Left lobe of liver (tissue), 2 donors: ENCODE measurements at regions not wholly inside any gene's neighbourhood (a gene's known extent, or its start where the extent isn't known, plus 50 kb on each side); places are given as distances from the start of the nearest gene placed in this dataset.
"Not testable (repeated sequence)": the region's sequence is repeated elsewhere in the genome, so short reads cannot be mapped to it uniquely, and the experiment has no call there.

Source experiments
- ATAC-seq: fragments of 200-7000 bp; cut with Tn5 transposase; one replicate; pipeline ENCODE4 v1.9.1; 2020; ENCODE audit warnings: mild to moderate bottlenecking, moderate library complexity
- DNase-seq: peaks from one replicate; pipeline ENCODE4 v3.0.0-alpha.2; 2020; ENCODE audit warnings: low spot score
- donor health status: DM: no; HTN: no; CAD: no; lungs with moderate emphysema.
- donor health status: DM: no; HTN: yes; CAD: no.

DNA sequence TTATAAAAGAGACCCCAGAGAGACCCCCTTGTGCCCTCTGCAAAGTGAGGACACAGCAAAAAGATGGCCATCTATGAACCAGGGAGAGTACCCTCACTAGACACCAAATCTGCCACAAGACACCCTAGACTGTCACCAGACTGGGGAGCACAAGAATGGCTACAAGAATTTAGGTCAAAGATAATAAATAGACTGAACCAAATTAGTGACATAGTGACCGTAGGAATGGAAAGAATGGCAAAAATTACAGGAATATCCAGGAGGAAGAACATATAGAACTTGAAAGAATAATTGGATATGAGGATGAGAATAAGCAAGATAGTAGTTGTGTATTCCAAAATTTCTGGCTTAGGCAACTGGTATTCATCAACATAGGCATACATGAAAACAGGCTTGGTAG lies 235.0 kb downstream of the NNT start:
- no peak for ATAC-seq
- no peak for DNase-seq

DNA sequence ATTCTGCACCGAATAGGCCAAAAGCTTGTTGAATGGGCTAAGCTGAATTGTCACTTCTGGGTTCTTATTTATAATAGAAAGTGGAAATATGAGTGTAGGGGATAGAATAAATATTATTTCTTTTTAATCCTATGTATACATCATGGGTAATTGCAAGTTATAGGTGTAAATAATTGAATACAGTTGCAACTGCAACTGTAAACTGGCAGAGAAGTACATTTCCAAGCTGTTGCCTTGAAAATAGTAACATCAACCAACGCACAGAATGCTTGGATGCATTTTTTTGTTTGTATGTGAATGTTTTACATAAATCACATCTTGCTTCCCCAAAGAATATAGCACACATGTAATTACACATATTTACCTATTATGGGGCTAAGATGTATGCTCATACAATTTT lies 234.1 kb downstream of the NNT start:
- DNase-seq (no peak), ATAC-seq (no peak)

DNA sequence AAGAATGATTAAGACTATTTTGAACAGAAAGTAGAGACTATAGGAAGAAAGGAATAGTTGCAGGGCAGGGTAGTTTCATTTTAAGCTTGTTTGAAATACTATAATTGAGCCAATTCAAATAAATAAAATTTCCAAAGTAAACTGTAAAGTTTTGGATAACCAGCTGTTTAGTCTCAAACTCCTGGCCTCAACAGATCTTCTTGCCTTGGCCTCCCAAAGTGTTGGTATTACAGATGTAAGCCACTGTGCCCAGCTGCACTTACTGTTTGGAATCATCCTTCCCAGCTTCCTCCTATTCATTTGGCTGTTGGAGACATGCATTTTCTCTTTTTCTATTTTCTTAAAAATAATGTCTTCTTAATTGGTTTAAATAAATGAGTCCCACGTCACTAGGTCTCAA lies 231.0 kb downstream of the NNT start:
- no peak for ATAC-seq

DNA sequence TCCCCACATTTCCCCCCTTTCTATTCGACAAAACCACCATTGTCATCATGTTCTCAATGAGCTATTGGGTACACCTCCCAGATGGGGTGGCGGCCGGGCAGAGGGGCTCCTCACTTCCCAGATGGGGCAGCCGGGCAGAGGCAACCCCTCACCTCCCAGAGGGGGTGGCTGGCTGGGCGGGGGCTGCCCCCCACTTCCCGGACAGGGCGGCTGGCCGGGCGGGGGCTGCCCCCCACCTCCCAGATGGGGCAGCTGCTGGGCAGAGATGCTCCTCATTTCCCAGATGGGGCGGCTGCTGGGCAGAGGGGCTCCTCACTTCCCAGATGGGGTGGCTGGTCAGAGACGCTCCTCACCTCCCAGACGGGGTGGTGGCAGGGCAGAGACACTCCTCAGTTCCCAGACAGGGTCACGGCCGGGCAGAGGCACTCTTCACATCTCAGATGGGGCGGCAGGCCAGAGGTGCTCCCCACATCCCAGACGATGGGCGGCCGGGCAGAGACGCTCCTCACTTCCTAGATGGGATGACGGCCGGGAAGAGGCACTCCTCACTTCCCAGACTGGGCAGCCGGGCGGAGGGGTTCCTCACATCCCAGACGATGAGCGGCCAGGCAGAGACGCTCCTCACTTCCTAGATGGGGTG lies 221.5 kb downstream of the NNT start:
- not testable (repeated sequence) for ATAC-seq, DNase-seq

More for the DNA sequence above, 231.0 kb downstream of the NNT start:
- DNase-seq = no peak

DNA sequence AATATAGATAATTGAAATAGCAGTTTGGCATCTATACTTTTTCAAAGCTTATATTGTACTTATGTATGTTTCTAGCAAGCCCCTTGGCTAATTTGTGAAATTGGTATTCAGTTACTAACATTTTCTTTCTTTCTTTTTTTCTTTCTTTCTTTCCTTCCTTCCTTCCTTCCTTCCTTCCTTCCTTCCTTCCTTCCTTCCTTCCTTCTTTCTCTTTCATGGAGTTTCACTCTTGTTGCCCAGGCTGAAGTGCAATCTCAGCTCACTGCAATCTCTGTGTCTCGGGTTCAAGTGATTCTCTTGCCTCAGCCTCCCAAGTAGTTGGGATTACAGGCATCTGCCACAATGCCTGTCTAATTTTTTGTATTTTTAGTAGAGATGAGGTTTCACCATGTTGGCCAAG lies 215.4 kb downstream of the NNT start:
- ATAC-seq, DNase-seq: not testable (repeated sequence)

DNA sequence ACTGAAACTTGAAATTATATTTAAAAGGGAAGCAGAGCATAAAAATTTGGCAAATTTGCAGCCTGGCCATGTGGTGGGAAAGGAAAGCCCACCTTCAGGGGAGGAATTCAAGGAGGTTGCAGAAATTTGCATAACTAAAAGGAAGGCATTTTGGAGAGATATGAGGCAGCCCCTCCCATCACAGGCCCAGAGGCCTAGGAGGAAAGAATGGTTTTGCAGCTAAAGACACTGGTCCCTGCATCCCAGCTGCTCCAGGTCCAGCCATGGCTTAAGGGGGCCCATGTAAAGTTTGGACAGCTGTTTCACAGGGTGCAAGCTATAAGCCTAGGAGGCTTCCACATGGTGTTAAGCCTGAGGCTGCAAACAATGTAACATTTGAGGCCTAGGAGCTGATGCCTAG lies 212.5 kb downstream of the NNT start:
- ATAC-seq (no peak), DNase-seq (no peak)

DNA sequence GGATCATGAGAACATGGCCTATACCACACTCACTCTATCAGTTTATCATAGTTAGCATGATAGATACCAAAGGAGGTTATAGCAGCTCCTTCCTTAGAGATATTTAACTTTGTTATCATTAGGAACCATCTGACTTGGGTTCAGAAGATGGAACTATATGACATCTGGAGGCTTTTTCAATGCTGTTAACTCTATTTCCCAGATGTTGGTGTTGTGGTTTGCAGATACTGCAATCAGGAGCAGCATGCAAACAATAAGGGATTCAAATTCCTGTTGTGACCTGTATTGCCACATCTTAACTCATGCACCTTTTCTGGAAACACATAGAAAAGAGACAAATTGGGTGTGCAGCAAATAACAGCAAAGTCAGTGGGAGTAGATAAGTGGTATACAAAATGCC lies 201.7 kb downstream of the NNT start:
- no peak for DNase-seq
- no peak for ATAC-seq

DNA sequence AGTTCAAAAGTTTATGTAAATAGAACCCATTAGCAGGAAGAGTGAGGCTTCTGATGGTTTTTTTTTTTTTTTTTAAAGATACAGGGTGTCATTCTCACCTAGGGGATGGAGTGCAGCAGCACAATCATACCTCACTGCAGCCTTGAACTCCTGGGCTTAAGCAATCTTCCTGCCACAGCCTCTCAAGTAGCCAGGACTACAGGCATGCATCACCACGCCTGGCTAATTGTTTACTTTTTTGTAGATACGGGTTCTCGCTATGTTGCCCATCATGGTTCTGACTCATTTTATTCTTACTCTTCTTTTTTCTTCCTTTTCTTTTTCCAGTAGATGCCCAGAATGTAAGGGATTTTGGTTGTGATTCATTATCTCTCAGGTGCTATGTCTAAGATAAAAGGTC lies 201.1 kb downstream of the NNT start:
- ATAC-seq = no peak
- DNase-seq = no peak

DNA sequence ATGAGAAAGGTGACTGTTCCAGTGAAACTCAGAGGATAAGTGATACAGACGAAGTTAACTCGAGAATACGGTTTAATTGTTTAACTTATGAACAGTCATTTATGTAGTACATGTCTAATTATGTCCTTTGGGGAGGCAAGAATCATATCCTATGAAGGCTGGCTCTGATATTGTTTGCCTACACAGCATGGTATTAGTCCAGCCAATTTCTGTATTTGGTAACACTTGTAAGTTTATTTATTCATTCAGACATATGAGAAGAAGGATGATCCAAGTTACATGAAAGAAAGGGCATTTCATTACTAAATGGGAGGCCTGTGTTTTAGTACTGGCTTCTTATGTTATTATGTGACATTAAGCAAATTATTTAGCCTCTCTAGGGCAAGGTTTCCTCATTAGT lies 199.7 kb downstream of the NNT start:
- DNase-seq (no peak), ATAC-seq (no peak)

DNA sequence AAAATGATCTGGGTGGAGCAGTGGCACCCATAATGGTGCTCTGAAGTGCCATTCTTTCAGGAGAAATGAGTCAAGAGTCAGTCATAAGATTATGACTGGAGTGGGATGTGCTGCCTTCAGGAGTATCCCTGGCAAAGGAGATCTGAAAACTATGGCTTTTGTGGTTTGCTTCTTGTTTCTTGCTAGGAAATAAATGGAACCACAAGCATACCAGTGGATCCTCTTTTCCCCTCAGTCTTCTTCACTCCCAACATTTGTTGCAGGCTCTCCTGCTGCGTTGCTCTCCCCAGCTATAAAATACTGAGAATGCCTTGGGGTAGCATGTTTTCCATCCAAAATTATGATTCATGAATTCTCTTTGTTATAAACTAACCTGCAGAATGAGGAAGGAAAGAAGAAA lies 199.1 kb downstream of the NNT start:
- DNase-seq = no peak

DNA sequence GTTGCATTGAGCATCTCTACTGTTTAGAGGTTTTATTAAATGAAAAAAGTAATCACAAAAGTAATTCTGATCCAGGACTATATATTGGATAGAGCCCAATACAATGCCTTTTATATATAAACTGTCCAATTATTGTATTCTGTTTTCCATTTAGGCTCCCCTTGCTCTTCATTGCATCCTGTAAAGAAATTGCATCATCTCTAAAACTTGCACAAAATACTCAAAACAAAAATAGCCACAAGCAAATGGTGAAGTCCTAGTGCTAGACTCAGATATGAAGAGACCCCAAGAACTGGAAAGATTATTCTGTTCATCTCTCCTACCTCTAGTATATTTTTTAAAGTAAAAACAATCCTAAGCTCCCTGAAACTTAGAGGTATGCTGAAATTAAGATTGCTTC lies 195.8 kb downstream of the NNT start:
- no peak for ATAC-seq
- DNase-seq = no peak

More for the DNA sequence above, 199.1 kb downstream of the NNT start:
- no peak for ATAC-seq

DNA sequence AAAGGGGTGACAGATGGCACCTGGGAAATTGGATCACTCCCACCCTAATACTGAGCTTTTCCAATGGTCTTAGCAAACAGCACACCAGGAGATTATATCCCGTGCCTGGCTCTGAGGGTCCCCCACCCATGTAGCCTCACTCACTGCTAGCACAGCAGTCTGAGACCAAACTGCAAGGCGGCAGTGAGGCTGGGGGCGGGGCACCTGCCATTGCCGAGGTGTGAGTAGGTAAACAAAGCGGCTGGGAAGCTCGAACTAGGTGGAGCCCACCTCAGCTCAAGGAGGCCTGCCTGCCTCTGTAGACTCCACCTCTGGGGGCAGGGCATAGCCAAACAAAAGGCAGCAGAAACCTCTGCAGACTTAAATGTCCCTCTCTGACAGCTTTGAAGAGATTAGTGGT lies 188.9 kb downstream of the NNT start:
- not testable (repeated sequence) for DNase-seq, ATAC-seq

DNA sequence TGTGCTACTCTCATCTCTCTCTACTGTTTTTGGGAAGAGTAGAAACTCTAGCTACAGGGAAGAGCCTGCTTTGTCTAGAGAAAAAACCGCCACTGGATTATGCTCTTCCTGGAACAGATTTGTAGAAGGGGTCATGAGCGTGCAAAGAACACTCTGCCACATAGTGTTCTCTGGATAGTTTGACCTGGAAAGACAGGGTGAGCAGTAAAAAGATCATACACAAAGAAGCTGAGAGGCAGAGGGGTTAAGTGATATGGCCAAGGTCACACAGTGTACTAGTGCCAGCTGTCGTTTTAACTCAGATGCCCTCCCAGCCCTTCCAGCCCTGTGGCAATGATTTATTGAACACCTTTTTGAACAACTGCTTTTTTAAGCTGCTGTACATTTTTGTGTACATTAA lies 182.2 kb downstream of the NNT start:
- ATAC-seq (peak; percentile 89), DNase-seq (no peak)

DNA sequence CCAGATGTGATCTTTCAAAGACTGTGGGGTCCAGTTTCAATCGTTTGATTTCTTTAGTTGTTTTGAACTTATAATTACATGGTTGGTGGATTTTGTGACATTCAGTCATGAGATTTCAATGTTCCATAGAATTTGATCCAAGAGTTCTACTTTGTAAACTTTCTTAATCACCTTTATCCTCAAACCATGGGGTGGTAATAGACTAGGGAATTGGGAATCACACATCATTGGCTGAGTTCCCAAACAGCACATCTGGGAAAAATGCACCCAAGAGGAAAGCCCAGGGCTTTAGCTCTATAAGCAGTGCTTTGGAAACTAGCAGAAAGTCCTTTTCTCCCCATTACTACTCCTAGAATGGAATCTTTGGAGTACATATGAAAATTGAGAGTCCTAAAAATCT lies 177.6 kb downstream of the NNT start:
- no peak for DNase-seq
- ATAC-seq = no peak

DNA sequence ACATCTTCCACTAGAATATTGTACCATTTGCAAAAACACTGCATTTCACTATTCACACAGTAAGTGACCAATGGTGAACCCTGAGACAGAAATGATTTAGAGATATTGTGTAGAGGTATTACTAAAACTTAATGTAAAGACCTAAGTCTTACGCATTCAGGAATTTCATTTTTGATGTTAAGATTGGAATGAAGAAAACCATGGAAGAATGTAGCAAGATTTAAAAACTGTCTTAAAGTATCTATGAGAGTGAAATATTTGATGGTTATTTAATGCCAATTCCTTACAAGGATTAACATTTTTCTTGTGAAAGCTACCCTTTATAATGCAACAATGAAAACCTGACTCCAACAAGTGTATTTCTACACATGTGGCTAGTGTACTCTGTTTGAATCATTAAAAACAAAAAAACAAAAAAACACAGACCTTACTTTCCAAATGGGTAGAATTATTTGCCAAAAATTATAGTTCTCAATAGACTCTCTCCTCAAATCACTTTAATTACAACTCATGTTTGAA lies 172.0 kb downstream of the NNT start:
- ATAC-seq = no peak
- no peak for DNase-seq

DNA sequence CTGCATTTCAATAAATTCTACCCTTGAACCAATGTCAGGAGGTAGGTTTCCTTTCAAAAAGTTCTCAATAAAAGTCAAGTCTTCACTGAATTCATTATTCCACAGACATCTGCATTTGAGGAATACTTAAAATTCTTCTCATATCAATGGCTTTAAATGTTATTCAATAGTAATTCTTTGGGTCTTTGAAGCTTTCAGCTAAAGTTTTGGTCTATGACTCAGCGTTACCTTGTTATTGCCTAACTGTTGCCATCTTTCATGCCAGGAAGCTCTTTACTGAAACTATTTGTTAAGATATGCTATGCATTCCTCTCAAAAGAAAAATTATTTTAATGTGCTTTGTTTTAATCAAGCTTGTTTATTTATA lies 170.5 kb downstream of the NNT start:
- DNase-seq = no peak
- no peak for ATAC-seq

DNA sequence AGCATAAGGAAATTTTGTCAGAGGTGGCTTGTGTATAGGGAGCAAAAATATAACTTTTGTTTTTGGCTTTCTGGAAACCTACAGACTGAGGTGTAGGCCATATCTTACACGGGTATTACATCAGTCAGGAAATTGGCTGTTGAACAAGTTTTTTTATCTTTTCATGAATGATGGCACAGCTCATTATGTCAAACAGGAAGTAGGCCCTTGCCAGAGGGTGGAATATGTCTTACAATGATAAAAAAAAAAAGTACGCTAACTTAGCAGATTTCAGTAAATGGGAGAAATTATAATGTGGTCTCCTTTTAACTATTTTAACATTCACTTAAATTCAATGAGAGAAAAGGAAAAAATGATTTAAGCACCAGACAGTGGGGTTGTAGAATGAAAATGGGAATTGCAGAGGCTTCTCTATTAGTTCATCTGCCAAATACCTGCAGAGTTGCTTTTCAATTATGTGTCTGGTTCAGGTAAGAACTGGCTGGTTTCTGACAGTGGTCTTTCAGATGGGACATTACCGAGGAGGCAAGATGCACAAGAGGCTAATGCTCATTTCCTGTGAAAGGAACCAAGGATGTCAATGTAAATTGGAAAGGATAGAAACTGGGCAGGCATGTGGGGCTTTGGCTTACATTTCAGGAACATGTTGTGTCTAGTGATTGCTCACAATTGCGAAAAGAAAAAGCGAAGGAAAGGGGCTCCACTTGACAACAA lies 169.9 kb downstream of the NNT start:
- ATAC-seq (no peak), DNase-seq (no peak)

DNA sequence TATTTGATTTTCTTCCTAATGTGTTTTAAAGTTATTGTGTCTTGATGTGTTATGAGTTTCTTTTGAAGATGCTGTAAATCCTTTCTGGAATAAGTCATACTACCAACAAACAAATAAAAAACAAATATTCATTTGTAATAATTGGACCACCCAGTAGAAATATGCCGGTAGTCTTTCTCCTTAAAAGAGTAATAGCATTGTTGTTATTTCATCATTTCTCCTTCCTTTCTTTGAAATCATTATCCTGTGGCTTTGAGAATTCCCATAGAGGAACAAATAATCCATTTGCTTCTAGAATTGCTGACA lies 169.4 kb downstream of the NNT start:
- ATAC-seq = no peak
- DNase-seq = no peak

DNA sequence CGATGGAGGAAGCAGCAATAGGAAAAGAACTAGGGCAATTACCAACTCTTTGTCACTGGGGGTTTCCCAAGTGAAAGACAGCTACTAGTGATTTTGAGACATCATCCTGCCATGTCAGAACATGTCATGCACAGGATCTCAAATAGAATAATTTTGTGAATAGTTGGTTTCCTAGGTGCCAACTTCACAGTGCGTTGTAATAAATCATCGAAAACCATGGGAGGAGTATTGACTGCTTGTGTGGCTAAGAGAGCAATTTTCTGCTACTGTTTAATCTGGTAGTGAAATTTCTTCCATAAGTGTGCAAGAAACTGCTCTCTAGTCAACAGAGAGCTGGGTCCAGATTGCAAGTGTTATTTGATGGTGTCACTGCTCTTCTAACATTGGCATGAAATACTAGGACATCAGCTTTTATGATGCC lies 168.6 kb downstream of the NNT start:
- DNase-seq (no peak), ATAC-seq (no peak)

DNA sequence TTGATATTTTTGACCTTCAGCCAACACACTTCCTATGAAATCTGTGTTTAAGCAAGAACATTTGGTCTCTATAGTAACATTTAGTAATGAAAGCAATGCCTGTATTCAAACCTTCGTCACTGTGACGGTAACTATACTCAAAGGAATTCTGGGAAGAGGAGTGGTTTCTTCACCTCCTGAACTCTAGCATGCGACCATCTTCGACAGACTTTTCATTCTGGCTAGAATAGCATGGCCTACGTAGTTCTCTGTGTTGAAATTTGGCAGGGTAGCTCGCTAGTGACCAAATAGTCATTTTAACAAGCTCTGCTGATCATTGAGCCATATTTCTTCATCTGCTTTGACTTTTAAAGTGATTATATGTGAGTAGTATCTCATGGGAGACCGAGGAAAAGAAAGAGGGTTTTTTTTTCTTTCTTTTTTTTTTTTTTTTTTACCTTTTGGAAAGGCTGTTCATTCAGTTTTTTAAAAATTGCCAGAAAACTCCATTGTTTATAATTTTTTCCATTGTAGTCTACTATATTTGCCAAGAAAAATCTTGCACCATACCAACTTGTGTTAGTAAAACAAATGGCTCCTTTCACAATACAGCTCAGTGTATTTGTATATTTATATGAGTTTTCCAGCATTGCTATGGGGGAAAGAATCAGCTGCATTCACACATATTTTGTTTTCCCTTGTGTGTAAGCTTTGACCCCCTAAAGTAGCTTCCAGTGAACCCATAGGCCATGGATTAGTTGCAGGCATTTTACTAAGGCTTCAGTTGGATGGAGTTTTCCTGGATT lies 166.8 kb downstream of the NNT start:
- DNase-seq (no peak), ATAC-seq (no peak)
